Epithelial cell of esophagus (primary cell): ENCODE measurements at regions not wholly inside any gene's neighbourhood (a gene's known extent, or its start where the extent isn't known, plus 50 kb on each side); places are given as distances from the start of the nearest gene placed in this dataset.

Experiments used
- DNase-seq: peaks from one replicate; pipeline ENCODE4 v3.0.0; 2010; ENCODE audit warnings: low read depth
- H3K4me3 ChIP-seq: 2 replicates; pipeline ENCODE4 v1.5.1; 2011; ENCODE audit warnings: mild to moderate bottlenecking, low read length, control low read depth
- CTCF ChIP-seq: IDR thresholded peaks from 2 replicates; pipeline ENCODE4 v1.5.1; 2011; ENCODE audit warnings: low read depth, mild to moderate bottlenecking, low read length, control low read depth, inconsistent platforms; ENCODE audit not compliant: insufficient read depth; ENCODE audit errors: missing control alignments

DNA sequence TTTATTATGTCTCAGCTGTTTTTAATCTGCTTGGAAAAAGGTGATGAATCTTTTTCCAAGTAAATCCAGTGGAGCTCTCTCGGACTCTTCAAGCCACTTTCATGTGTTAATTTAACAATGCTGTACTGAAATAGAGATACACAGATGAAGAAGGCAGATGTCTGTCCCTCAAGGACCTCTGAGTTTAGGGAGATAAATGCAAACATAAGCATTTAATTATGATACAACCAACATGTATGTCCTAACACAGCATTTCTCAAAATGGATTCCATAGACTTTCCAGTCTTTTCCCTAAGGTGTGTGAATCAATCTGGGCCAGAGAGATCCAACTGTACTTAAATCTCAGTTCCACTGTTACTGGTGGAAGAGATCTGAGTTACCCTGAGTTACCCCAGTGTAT is 262.4 kb downstream of the RND3 start:
- TF ChIP-seq CTCF, result no peak
- no peak overlapping the region for H3K4me3 ChIP-seq
- DNase-seq, result no peak

DNA sequence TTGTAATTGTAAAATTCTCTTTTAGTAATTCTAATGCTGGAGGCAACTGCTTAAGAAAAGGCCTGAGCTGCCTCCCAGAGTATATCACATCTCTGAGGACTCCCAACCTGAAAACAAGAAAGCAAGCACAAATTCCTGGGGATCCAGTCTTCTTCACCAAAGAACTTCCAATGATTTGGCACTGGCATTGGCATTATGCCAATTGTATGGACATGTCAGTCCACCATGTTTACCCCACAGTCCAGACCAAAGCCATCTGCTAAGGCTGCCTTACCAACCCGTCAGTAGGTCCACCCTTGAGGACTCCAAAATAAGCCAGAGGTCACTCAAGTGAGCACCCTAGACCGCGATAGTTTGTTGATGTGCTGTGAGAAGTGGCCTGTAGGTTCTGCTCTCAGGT is 263.1 kb downstream of the RND3 start:
- H3K4me3 ChIP-seq, result no peak overlapping the region
- TF ChIP-seq CTCF, result no peak
- no peak for DNase-seq

- no peak for TF ChIP-seq CTCF
- H3K4me3 ChIP-seq, result no peak overlapping the region
- DNase-seq, result no peak
Measured at GRCh38 chr2:150222942-150223341, 264.5 kb downstream of the RND3 start.

GRCh38 chr2:150222379-150222778 is 265.1 kb downstream of the RND3 start:
- no peak overlapping the region for H3K4me3 ChIP-seq
- TF ChIP-seq CTCF, result no peak
- DNase-seq, result no peak

- H3K4me3 ChIP-seq, result no peak overlapping the region
- no peak for TF ChIP-seq CTCF
- no peak for DNase-seq
Measured at GRCh38 chr2:150219861-150220260, 267.6 kb downstream of the RND3 start.

- TF ChIP-seq CTCF, result no peak
- no peak for DNase-seq
- no peak overlapping the region for H3K4me3 ChIP-seq
Measured at GRCh38 chr2:150215041-150215440, 272.4 kb downstream of the RND3 start.

DNA sequence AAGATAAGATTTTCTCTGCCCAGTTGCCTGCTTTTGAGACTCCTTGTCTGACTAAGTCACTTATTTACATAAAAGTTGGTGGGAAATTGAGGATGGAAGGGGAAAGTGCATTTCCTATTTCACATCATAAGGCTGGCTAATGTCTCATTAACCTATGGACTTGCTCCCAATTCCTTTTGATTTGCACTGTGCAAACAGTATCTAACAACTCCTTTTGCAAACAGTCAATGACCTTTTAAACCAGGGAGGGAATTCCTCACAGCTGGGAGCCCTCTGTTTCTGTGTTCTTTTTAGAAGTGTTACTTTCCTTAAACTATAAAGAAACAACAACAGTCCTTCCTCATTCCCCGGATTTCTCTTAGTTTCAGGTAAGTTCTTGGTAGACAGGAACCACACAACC is 272.8 kb downstream of the RND3 start:
- no peak for DNase-seq
- TF ChIP-seq CTCF, result no peak
- no peak overlapping the region for H3K4me3 ChIP-seq
